GM19452 (cell line): ENCODE measurements at regions not wholly inside any gene's neighbourhood (a gene's known extent, or its start where the extent isn't known, plus 50 kb on each side); places are given as distances from the start of the nearest gene placed in this dataset.

Experiments used
- ATAC-seq: cut with Tn5 transposase; IDR thresholded peaks from one replicate; pipeline ENCODE4 v1.9.1; 2021; ENCODE audit not compliant: unreplicated experiment

DNA sequence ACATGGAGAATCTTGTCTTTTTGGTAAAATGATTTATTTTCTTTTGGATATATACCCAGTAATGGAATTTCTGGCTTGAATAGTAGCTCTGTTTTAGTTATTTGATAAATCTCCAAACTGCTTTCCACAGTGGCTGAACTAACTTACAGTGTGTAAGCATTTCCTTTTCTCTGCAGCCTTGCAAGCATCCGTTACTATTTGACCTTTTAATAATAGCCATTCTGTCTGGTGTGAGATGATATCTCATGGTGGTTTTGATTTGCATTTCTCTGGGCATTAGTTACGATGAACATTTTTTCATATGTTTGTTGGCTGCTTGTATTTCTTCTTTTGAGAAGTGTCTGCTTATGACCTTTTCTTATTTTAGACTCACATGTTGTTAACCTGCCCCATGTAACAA is 190.2 kb downstream of the GALR1 start:
- ATAC-seq = no peak

- no peak for ATAC-seq
Measured at GRCh38 chr18:77442393-77442792, 192.7 kb downstream of the GALR1 start.

DNA sequence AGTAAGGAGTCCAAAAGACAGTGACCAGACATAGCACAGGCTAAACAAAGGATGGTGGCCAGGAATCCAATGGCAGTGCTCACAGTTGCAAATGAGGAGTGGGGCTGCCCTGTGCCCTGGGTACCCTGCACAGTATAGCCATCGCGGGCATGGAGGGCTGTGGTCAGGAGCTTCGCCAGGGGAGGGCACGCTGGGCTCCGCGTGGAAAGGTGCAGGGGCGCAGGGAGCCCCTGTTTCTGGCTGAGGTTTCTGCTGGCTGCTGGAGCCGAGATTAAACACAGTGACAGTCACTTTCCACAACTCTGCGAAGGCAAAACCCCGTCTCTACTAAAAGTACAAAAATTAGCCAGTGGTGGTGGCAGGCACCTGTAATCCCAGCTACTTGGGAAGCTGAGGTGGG is 194.7 kb downstream of the GALR1 start:
- ATAC-seq = no peak

DNA sequence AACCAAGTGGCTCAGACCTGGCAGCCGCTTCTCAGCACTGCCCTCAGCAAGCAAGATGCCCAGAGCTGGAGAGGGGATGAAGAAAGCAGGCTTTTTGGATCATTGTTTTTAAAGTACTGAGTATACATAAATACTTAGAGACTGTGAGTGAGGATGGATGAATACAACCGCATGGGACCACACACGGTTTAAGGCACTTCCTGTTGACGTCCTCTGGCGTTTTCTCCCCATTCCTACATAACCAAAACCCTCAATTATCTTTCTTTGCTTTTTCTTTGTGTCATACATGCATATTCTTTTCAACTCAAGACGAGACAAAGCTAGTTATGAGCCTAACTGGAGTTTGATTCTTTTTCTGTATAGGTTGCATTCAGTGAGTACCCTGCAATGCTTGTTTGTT is 198.4 kb downstream of the GALR1 start:
- ATAC-seq = no peak

- no peak for ATAC-seq
Measured at GRCh38 chr18:77455004-77455403, 205.4 kb downstream of the GALR1 start.

DNA sequence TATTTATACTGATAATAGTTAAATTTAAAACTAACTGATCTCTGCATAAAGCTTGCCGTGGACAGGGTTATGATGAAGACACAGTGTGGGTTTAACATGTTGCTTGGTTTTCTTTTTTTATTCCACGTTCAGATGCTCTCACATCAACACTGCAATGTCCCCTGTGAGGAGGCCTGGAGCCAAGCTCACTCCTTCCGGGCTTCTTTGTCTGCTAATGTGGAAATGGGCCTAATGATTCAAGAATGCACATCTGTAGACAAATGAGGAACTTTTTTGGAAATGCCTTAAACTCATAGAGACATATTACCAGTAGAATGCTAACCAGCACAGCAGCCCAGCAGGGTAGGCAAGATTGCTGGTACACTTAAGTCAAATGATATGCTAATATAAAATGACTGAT is 208.0 kb downstream of the GALR1 start:
- ATAC-seq = no peak

- no peak for ATAC-seq
Measured at GRCh38 chr18:77461062-77461688, 211.5 kb downstream of the GALR1 start.

DNA sequence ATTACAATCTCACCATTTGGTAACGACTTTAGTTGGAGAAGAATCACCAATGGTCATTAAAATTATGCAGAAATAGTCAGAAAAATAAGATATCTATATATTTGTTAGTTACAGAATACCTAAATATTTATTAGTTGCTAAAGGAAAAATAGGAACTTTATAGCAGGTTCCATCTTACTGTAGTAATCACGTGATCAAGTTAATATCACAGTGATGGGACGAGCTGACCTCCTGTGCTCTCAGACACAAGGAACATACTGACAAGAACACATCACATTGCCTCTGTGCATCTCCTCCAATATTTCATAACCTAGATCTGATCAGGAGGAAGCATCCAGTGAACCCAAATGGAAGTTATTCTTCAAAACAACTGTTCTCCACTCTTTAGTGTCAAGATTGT is 215.3 kb downstream of the GALR1 start:
- no peak for ATAC-seq

GRCh38 chr18:77466890-77467289 is 217.2 kb downstream of the GALR1 start:
- ATAC-seq = no peak

DNA sequence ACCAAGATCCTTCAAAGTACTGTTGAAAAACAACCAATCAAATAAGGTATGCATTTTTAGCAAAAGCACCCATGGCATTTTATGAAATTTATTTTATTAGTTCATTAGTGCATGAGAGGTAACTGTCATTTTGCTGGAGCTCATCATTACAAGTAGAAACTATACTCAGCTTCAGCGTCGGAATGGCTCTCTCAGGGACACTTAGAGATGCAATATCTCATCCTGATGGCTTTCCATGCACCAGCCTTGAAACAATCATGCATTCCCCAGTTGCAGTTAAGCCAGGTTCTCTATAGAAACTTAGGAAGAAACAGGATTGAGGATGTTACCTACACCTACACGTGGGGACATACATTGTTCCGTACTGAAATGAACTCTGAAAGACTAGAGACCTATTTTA is 219.5 kb downstream of the GALR1 start:
- ATAC-seq = no peak

DNA sequence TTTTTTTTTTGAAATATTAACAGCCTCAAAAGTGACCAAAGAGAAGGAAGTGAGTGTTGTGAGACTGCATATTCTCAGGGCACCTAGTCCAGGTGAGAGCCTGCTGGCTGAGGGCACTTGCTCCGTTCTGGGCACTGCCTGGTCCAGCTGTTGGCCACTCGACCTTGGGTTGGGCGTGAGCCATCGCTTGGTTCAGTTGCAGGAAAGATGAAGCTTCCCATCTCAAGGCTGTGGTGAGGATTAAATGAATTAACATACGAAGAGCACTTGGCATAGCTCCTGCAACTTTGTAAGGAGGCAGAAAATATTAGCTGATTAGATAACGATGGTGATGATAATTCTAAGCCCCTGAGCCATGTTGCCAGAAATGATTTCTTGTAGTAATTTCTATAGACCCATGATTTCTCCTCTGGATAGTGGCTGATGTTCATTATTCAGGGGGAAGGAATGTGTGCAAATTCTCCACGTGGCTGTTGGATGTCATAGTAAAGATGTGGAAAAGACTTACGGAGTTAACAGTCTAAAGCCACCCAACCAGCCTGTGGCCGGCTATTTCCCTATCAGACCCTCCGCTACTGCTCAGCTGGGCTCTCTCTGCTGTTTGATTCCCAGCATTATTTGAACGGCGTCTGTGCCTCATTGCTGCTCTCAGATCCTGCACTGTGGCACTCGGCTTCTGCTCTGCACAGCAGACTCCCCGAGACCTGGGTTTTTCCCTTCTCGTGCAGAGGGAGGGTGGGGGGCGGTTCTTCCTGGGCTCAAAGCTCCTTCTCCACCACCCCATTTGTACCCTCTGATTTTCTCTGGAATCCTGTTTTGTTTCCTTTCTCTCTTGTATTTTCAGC is 221.1 kb downstream of the GALR1 start:
- ATAC-seq = no peak

DNA sequence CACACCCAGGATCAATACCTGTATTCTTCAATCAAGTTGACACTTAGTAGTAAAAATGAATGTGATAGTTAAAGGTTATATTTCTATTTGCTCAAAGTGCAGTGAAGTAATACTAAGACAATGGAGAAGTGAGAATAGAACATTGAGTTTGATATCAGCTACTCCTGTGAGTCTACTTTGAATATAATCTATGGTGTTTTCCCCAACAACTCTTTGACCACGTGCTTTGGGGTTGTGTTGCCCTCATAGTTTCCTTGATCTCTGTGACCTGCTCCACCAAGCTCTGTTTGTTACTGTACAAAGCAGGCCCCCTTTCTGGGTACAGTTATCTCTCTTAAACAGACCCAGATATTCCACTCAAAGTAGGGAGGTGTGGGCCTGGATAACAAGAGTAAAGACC is 222.9 kb downstream of the GALR1 start:
- ATAC-seq = no peak

DNA sequence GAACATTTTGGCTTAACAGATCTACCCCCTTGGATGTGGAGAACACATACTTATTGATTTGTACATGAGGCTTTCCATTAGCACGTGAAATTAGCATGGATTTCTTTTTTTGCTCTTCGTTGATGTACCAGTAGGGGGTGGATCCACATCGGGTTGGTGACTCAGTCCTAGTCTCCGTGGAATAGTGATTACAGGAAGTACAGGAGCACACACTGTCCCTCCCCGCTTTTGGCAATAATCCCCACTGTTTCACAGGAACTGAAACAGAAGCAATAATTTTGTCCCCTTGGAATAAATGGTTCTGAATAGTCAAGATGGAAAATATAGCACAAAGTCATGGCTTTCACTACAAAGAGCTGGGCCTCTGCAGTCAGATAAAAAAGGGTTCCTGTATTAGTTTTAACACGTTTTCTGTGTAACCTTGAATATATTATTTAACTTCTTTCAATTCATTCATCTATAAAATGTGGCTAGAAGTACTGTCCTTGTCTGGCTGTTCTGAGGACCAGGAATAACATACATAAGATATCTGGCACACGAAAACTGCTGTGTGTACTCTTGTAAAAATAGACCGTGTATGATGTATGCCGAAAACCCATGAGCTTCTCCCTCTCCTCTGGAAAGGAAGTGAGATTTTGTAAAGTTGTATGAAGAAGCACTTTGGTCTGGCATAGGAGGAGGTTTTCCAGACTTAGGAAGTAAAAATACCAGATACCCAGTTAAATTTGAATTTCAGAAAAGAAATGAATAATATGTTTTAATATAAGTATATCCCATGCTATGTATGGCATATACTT is 229.2 kb downstream of the GALR1 start:
- ATAC-seq = no peak

DNA sequence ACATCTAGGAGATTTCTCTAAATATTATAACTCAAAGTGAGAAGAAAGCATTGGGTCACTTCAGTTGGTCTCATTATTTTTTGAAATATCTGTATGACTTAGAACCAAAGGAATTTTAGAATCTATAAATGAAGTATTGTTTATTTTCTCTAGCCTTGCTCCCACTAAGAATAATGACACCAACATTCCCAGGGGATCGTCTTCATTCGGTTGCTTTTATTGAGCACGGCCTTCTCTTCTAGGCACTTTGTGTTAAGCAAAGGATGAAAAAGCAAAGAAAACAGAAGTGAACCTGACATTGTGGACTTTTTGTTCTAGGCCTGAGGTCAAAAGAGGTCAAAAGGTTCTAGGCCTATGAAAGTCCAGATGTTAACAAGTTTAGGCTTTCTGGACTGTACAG is 231.9 kb downstream of the GALR1 start:
- ATAC-seq = no peak

DNA sequence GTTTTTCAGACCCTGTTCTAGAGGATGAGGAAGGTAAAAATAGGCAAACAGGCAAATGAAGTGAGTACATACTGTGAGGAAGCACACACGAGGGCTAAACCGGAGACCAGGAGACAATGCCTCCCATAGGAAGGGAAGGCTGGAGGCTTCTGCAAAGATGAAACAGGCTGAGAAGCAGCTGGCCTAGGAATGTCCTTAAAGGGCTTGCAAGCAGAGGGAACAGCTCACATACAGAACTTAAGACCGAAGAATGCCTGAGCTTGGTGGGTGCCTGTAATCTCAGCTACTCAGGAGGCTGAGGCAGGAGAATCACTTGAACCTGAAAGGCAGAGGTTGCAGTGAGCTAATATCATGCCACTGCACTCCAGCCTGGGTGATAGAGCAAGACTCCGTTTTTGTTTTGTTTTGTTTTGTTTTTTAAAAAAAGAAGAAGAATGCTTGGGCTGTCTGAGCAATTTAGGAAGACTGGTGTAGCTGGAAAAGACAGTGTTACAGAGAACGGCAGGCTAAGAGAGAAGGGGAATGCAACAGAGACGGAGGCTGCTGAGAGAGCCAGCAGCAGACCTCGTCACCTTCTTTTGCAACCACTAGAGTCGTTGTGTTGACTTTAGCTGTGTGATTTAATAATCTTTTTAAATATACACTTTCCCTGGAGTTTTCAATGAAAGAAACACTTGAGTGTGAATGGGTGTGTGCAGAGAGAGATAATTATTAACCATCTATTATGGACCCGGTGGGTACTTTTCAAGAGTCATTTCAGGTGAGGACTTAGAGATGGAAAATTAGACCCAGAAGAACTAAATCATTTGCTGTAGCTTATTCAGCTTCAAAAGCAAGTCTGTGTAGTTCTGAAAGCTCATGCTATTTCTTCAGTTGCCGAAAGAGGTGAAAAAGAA is 232.8 kb downstream of the GALR1 start:
- ATAC-seq = no peak

GRCh38 chr18:77486985-77487384 is 237.3 kb downstream of the GALR1 start:
- no peak for ATAC-seq

DNA sequence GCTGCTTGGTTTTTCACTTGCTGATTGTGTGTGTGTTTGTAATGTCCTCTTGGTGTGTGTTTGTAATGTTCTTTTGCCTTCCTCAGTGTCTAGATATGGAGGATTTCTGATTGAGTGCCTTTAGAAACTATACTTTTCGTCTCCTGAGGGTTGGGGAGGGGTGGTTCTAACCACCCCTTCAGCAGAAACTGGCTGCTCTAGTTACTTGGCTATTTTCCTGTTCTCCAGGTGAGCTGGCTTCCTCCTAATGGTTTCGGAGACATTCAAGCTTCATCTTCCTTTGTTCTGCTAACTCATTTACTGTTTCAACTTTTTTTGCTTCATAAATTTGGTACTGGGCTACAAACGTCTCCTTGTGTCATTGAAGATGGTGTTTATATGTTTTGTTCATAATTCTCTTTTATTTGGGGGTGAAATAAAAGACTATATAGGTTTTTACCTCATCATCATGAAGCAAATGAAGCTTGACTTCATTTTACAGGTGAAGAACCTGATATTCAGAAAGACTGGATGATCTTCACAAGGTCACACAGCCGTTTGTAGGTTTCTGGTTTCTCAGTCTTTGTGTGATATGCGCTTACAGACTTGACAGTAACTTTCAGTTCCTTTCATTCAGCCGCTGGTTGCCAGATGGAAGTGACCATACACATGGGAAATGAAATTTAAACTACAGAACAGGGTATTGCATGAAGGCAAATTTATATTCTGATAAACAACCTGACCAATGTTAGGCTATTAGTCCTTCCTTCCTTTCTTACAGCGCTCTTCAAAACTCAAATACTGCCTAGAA is 238.5 kb downstream of the GALR1 start:
- no peak for ATAC-seq

GRCh38 chr18:77495079-77495478 is 245.4 kb downstream of the GALR1 start:
- ATAC-seq = no peak

DNA sequence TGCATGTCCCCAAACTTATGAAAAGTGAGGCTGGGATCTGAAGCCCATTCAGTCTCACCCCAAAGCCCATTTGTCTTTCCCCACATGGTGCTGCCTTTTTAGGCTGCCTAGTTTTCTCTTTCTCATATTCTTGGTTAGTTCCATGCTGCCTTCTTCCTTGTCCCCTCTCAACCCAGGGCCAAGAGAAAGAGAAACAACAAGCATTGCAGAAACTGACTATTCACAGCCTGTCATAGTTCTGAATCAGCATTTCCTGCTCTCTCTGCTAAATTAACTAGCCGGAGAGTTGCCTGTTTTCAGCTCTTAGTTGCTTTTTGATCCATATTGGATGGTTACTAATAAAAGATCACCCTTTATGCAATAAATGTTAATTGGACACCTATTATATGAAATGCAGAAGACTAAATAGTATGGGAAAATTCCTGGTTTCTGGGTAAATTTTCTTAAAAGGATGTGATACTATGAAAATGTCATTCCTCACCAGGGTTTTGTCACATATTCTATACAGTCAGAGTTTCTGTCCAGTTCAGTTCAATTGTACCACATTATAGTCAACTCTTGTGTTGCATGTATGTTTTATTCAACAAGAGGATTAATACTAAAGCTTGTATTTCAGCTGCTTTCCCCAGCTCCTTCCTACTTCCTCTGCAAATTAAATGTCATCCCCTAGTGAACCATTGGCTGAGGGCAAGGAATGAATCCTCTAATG is 246.5 kb downstream of the GALR1 start:
- no peak for ATAC-seq
